HEK293T (cell line): ENCODE measurements at regions not wholly inside any gene's neighbourhood (a gene's known extent, or its start where the extent isn't known, plus 50 kb on each side); places are given as distances from the start of the nearest gene placed in this dataset.

Experiments used
- ARNT ChIP-seq: fragments of 450-650 bp; IDR thresholded peaks from 2 replicates; pipeline ENCODE4 v1.6.1; 2017; ENCODE audit warnings: mild to moderate bottlenecking
- FOXA1 ChIP-seq: fragments of 450-650 bp; IDR thresholded peaks from 2 replicates; pipeline ENCODE4 v1.6.1; 2016; ENCODE audit warnings: mild to moderate bottlenecking
- FOXK2 ChIP-seq: fragments of 450-650 bp; IDR thresholded peaks from 2 replicates; pipeline ENCODE4 v1.6.1; 2016; ENCODE audit warnings: mild to moderate bottlenecking
- L3MBTL2 ChIP-seq: fragments of 450-650 bp; conservative IDR thresholded peaks from 2 replicates; pipeline ENCODE4 v1.6.1; 2016; ENCODE audit warnings: mild to moderate bottlenecking
- PKNOX1 ChIP-seq: fragments of 450-650 bp; IDR thresholded peaks from 2 replicates; pipeline ENCODE4 v1.6.1; 2016
- SP1 ChIP-seq: fragments of 450-650 bp; IDR thresholded peaks from 2 replicates; pipeline ENCODE4 v1.6.1; 2017
- SUZ12 ChIP-seq: fragments of 450-650 bp; IDR thresholded peaks from 2 replicates; pipeline ENCODE4 v1.6.1; 2016; ENCODE audit warnings: mild to moderate bottlenecking
- ZNF384 ChIP-seq: fragments of 450-650 bp; IDR thresholded peaks from 2 replicates; pipeline ENCODE4 v1.6.1; 2016

GRCh38 chr2:8133363-8133762 lies 548.5 kb upstream of the ID2 start:
- TF ChIP-seq SUZ12 (no peak), FOXA1 (no peak), FOXK2 (no peak), ARNT (no peak), L3MBTL2 (no peak), SP1 (no peak), PKNOX1 (no peak), ZNF384 (no peak)
